RKO (cell line): ENCODE measurements at regions not wholly inside any gene's neighbourhood (a gene's known extent, or its start where the extent isn't known, plus 50 kb on each side); places are given as distances from the start of the nearest gene placed in this dataset.
A peak's percentile ranks its signal among the peaks of the same experiment; 100 is the strongest.
"Not testable (repeated sequence)": the region's sequence is repeated elsewhere in the genome, so short reads cannot be mapped to it uniquely, and the experiment has no call there.

ENCODE experiments used
- DNase-seq: peaks from one replicate; pipeline ENCODE4 v3.0.0-alpha.2; 2016; ENCODE audit warnings: low spot score

GRCh38 chr6:25181923-25182322, 97.3 kb upstream of the CARMIL1 start:
- no peak for DNase-seq

- no peak for DNase-seq
These were observed 92.3 kb upstream of the CARMIL1 start for GRCh38 chr6:25186919-25187318.

GRCh38 chr6:25188232-25188631, 90.9 kb upstream of the CARMIL1 start:
- no peak for DNase-seq

- peak; percentile 29 for DNase-seq
These were observed 86.3 kb upstream of the CARMIL1 start for GRCh38 chr6:25192590-25193459.

GRCh38 chr6:25193460-25194171, 85.6 kb upstream of the CARMIL1 start:
- DNase-seq, result peak; percentile 79

- no peak for DNase-seq
These were observed 84.9 kb upstream of the CARMIL1 start for GRCh38 chr6:25194172-25194678.

- DNase-seq, result no peak
These were observed 82.7 kb upstream of the CARMIL1 start for GRCh38 chr6:25196464-25196863.

- no peak for DNase-seq
These were observed 82.1 kb upstream of the CARMIL1 start for GRCh38 chr6:25197111-25197510.

GRCh38 chr6:25199544-25199943, 79.6 kb upstream of the CARMIL1 start:
- DNase-seq, result no peak

- DNase-seq, result no peak
These were observed 76.7 kb upstream of the CARMIL1 start for GRCh38 chr6:25202504-25202903.

- no peak for DNase-seq
These were observed 73.5 kb upstream of the CARMIL1 start for GRCh38 chr6:25205629-25206028.

GRCh38 chr6:25207453-25208155, 71.6 kb upstream of the CARMIL1 start:
- not testable (repeated sequence) for DNase-seq

- no peak for DNase-seq
These were observed 63.3 kb upstream of the CARMIL1 start for GRCh38 chr6:25215881-25216280.

- no peak for DNase-seq
These were observed 61.9 kb upstream of the CARMIL1 start for GRCh38 chr6:25217302-25217701.

- DNase-seq, result no peak
These were observed 61.3 kb upstream of the CARMIL1 start for GRCh38 chr6:25217829-25218228.

- DNase-seq, result no peak
These were observed 60.8 kb upstream of the CARMIL1 start for GRCh38 chr6:25218346-25218745.

GRCh38 chr6:25219216-25219916, 59.8 kb upstream of the CARMIL1 start:
- no peak for DNase-seq

- DNase-seq, result no peak
These were observed 59.3 kb upstream of the CARMIL1 start for GRCh38 chr6:25219917-25220278.

GRCh38 chr6:25220857-25221256, 58.3 kb upstream of the CARMIL1 start:
- no peak for DNase-seq

GRCh38 chr6:25222006-25222678, 57.0 kb upstream of the CARMIL1 start:
- DNase-seq, result no peak

GRCh38 chr6:25223490-25223991, 55.6 kb upstream of the CARMIL1 start:
- DNase-seq, result peak; percentile 71
